ENCODE measurements at regions not wholly inside any gene's neighbourhood (a gene's known extent, or its start where the extent isn't known, plus 50 kb on each side); places are given as distances from the start of the nearest gene placed in this dataset.
"Not testable (repeated sequence)": the region's sequence is repeated elsewhere in the genome, so short reads cannot be mapped to it uniquely, and the experiment has no call there.

- not testable (repeated sequence) for ATAC-seq, DNase-seq, H3K4me1 Mint-ChIP-seq, H3K27me3 Mint-ChIP-seq, H3K27ac Mint-ChIP-seq, H3K4me3 Mint-ChIP-seq, H3K9me3 Mint-ChIP-seq
Observed at GRCh38 chr21:6078902-6079301, 4442.5 kb upstream of the TPTE start.

GRCh38 chr21:6080941-6081655 lies 4440.3 kb upstream of the TPTE start:
- H3K9me3 Mint-ChIP-seq, DNase-seq, H3K27me3 Mint-ChIP-seq, H3K4me3 Mint-ChIP-seq, H3K27ac Mint-ChIP-seq, H3K4me1 Mint-ChIP-seq: not testable (repeated sequence)
- ATAC-seq: peak; percentile 71

GRCh38 chr21:6082166-6082565 lies 4439.2 kb upstream of the TPTE start:
- H3K27me3 Mint-ChIP-seq, DNase-seq, H3K4me3 Mint-ChIP-seq, ATAC-seq, H3K9me3 Mint-ChIP-seq, H3K4me1 Mint-ChIP-seq, H3K27ac Mint-ChIP-seq: not testable (repeated sequence)

- not testable (repeated sequence) for H3K27me3 Mint-ChIP-seq, DNase-seq, H3K4me1 Mint-ChIP-seq, ATAC-seq, H3K4me3 Mint-ChIP-seq, H3K9me3 Mint-ChIP-seq, H3K27ac Mint-ChIP-seq
Observed at GRCh38 chr21:6083574-6084120, 4437.7 kb upstream of the TPTE start.

GRCh38 chr21:6086038-6086437 lies 4435.3 kb upstream of the TPTE start:
- ATAC-seq, H3K27ac Mint-ChIP-seq, H3K4me3 Mint-ChIP-seq, H3K9me3 Mint-ChIP-seq, H3K4me1 Mint-ChIP-seq, H3K27me3 Mint-ChIP-seq, DNase-seq: not testable (repeated sequence)

- ATAC-seq, DNase-seq, H3K4me1 Mint-ChIP-seq, H3K4me3 Mint-ChIP-seq, H3K27ac Mint-ChIP-seq, H3K9me3 Mint-ChIP-seq, H3K27me3 Mint-ChIP-seq: not testable (repeated sequence)
Observed at GRCh38 chr21:6087579-6088178, 4433.7 kb upstream of the TPTE start.

- H3K27ac Mint-ChIP-seq, DNase-seq, H3K4me3 Mint-ChIP-seq, H3K27me3 Mint-ChIP-seq, ATAC-seq, H3K9me3 Mint-ChIP-seq, H3K4me1 Mint-ChIP-seq: not testable (repeated sequence)
Observed at GRCh38 chr21:6090286-6090908, 4431.0 kb upstream of the TPTE start.

- not testable (repeated sequence) for H3K27me3 Mint-ChIP-seq, H3K4me3 Mint-ChIP-seq, H3K4me1 Mint-ChIP-seq, H3K9me3 Mint-ChIP-seq, DNase-seq, H3K27ac Mint-ChIP-seq, ATAC-seq
Observed at GRCh38 chr21:6091335-6092027, 4429.9 kb upstream of the TPTE start.

- not testable (repeated sequence) for H3K4me3 Mint-ChIP-seq, H3K27me3 Mint-ChIP-seq, H3K4me1 Mint-ChIP-seq, ATAC-seq, DNase-seq, H3K27ac Mint-ChIP-seq, H3K9me3 Mint-ChIP-seq
Observed at GRCh38 chr21:6092401-6092800, 4429.0 kb upstream of the TPTE start.

GRCh38 chr21:6093419-6093818 lies 4428.0 kb upstream of the TPTE start:
- peak in 1 of 2 donors; percentile 16 for DNase-seq
- peak; percentile 82 for ATAC-seq
- not testable (repeated sequence) for H3K4me1 Mint-ChIP-seq, H3K9me3 Mint-ChIP-seq, H3K27me3 Mint-ChIP-seq, H3K4me3 Mint-ChIP-seq, H3K27ac Mint-ChIP-seq

GRCh38 chr21:6093870-6094269 lies 4427.5 kb upstream of the TPTE start:
- DNase-seq: not testable (repeated sequence)

GRCh38 chr21:6095304-6095703 lies 4426.1 kb upstream of the TPTE start:
- not testable (repeated sequence) for H3K27me3 Mint-ChIP-seq, ATAC-seq, H3K4me1 Mint-ChIP-seq, DNase-seq, H3K4me3 Mint-ChIP-seq, H3K27ac Mint-ChIP-seq, H3K9me3 Mint-ChIP-seq

More at GRCh38 chr21:6093870-6094269, 4427.5 kb upstream of the TPTE start:
- H3K4me3 Mint-ChIP-seq, H3K4me1 Mint-ChIP-seq, H3K9me3 Mint-ChIP-seq, H3K27ac Mint-ChIP-seq, H3K27me3 Mint-ChIP-seq: not testable (repeated sequence)
- ATAC-seq: peak; percentile 22

- H3K9me3 Mint-ChIP-seq, H3K4me3 Mint-ChIP-seq, H3K27me3 Mint-ChIP-seq, H3K27ac Mint-ChIP-seq, ATAC-seq, H3K4me1 Mint-ChIP-seq, DNase-seq: not testable (repeated sequence)
Observed at GRCh38 chr21:6096560-6097424, 4424.6 kb upstream of the TPTE start.

GRCh38 chr21:6097736-6098135 lies 4423.6 kb upstream of the TPTE start:
- H3K27me3 Mint-ChIP-seq, DNase-seq, ATAC-seq, H3K4me1 Mint-ChIP-seq, H3K9me3 Mint-ChIP-seq, H3K27ac Mint-ChIP-seq, H3K4me3 Mint-ChIP-seq: not testable (repeated sequence)
